ENCODE measurements at regions not wholly inside any gene's neighbourhood (a gene's known extent, or its start where the extent isn't known, plus 50 kb on each side); places are given as distances from the start of the nearest gene placed in this dataset.

GRCh38 chr14:89543425-89543790 lies 126.4 kb upstream of the FOXN3 start:
- TF ChIP-seq, protein P1, sequence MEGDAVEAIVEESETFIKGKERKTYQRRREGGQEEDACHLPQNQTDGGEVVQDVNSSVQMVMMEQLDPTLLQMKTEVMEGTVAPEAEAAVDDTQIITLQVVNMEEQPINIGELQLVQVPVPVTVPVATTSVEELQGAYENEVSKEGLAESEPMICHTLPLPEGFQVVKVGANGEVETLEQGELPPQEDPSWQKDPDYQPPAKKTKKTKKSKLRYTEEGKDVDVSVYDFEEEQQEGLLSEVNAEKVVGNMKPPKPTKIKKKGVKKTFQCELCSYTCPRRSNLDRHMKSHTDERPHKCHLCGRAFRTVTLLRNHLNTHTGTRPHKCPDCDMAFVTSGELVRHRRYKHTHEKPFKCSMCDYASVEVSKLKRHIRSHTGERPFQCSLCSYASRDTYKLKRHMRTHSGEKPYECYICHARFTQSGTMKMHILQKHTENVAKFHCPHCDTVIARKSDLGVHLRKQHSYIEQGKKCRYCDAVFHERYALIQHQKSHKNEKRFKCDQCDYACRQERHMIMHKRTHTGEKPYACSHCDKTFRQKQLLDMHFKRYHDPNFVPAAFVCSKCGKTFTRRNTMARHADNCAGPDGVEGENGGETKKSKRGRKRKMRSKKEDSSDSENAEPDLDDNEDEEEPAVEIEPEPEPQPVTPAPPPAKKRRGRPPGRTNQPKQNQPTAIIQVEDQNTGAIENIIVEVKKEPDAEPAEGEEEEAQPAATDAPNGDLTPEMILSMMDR (IDR thresholded peaks at IDR 0.05; ENCODE audit: low read depth, low read length) = no peak
- no peak for TF ChIP-seq EZH2phosphoT487 (IDR thresholded peaks at IDR 0.05; ENCODE audit: low read depth)

Data from OCI-LY3 (cell line).